Osteoblast (primary cell): ENCODE measurements at regions not wholly inside any gene's neighbourhood (a gene's known extent, or its start where the extent isn't known, plus 50 kb on each side); places are given as distances from the start of the nearest gene placed in this dataset.

Experiments
- DNase-seq: peaks from one replicate; pipeline ENCODE4 v3.0.0; 2011; ENCODE audit warnings: low spot score, mixed read lengths; ENCODE audit not compliant: insufficient read length; ENCODE audit errors: missing footprints
- H2AFZ ChIP-seq: 2 replicates; pipeline ENCODE4 v1.6.0; 2011; ENCODE audit warnings: mild to moderate bottlenecking, low read length
- H3K27ac ChIP-seq: 2 replicates; pipeline ENCODE4 v1.5.1; 2011; ENCODE audit warnings: mild to moderate bottlenecking, low read depth, low read length, moderate library complexity
- H3K27me3 ChIP-seq: 2 replicates; pipeline ENCODE4 v1.6.0; 2012; ENCODE audit warnings: mild to moderate bottlenecking, control low read depth, inconsistent platforms, low read length, moderate library complexity; ENCODE audit not compliant: insufficient read depth
- H3K36me3 ChIP-seq: 2 replicates; pipeline ENCODE4 v1.5.1; 2011; ENCODE audit warnings: mild to moderate bottlenecking, low read length, control low read depth, moderate library complexity; ENCODE audit not compliant: insufficient read depth
- H3K4me1 ChIP-seq: 2 replicates; pipeline ENCODE4 v1.5.1; 2011; ENCODE audit warnings: mild to moderate bottlenecking, low read length, control low read depth, moderate library complexity; ENCODE audit not compliant: insufficient read depth
- H3K4me2 ChIP-seq: 2 replicates; pipeline ENCODE4 v1.6.0; 2011; ENCODE audit warnings: mild to moderate bottlenecking, low read length; ENCODE audit not compliant: insufficient read depth
- H3K4me3 ChIP-seq: fragments of 200-600 bp; sonication (generic); 3 replicates; pipeline ENCODE4 v1.5.1; 2012; ENCODE audit warnings: mild to moderate bottlenecking, low read length, inconsistent platforms; ENCODE audit not compliant: insufficient read depth
- H3K79me2 ChIP-seq: 2 replicates; pipeline ENCODE4 v1.6.0; 2012; ENCODE audit warnings: mild to moderate bottlenecking, low read length, control low read depth, inconsistent platforms; ENCODE audit not compliant: insufficient read depth
- H3K9me3 ChIP-seq: 2 replicates; pipeline ENCODE4 v1.5.1; 2011; ENCODE audit warnings: low read depth, low read length, control low read depth
- H4K20me1 ChIP-seq: 2 replicates; pipeline ENCODE4 v1.6.0; 2012; ENCODE audit warnings: mild to moderate bottlenecking, low read length, control low read depth; ENCODE audit not compliant: insufficient read depth
- CTCF ChIP-seq: IDR thresholded peaks from 2 replicates; pipeline ENCODE4 v1.5.1; 2011; ENCODE audit warnings: mild to moderate bottlenecking, low read depth, low read length, moderate library complexity; ENCODE audit errors: extremely low read depth

GRCh38 chr15:36208868-36209582, 370.4 kb upstream of the CDIN1 start:
- no peak for DNase-seq
- H3K79me2 ChIP-seq: no peaks in the 10 kb centered on the region
- H3K27ac ChIP-seq: no peak overlapping the region
- H2AFZ ChIP-seq: no peak overlapping the region
- H3K4me2 ChIP-seq: no peak overlapping the region
- no peak overlapping the region for H3K4me3 ChIP-seq
- H3K4me1 ChIP-seq: no peaks in the 10 kb centered on the region
- no peaks in the 10 kb centered on the region for H3K27me3 ChIP-seq
- no peaks in the 10 kb centered on the region for H4K20me1 ChIP-seq
- H3K36me3 ChIP-seq: no peaks in the 10 kb centered on the region
- peak; percentile 38 for TF ChIP-seq CTCF
- no peaks in the 10 kb centered on the region for H3K9me3 ChIP-seq

- H3K79me2 ChIP-seq: no peaks in the 10 kb centered on the region
- H2AFZ ChIP-seq: peak overlapping the region; percentile 25
- no peak for TF ChIP-seq CTCF
- H3K4me3 ChIP-seq: no peak overlapping the region
- H3K27me3 ChIP-seq: no peaks in the 10 kb centered on the region
- no peak overlapping the region for H3K4me2 ChIP-seq
- DNase-seq: no peak
- H3K9me3 ChIP-seq: no peaks in the 10 kb centered on the region
- H4K20me1 ChIP-seq: no peaks in the 10 kb centered on the region
- H3K36me3 ChIP-seq: no peaks in the 10 kb centered on the region
- no peak overlapping the region for H3K27ac ChIP-seq
- no peaks in the 10 kb centered on the region for H3K4me1 ChIP-seq
These were observed 369.0 kb upstream of the CDIN1 start for GRCh38 chr15:36210426-36210825.

GRCh38 chr15:36218322-36218721, 361.1 kb upstream of the CDIN1 start:
- Histone ChIP-seq H3K27ac (no peak overlapping the region), H2AFZ (peak overlapping the region; percentile 18), H3K4me3 (no peak overlapping the region)

More at GRCh38 chr15:36218322-36218721, 361.1 kb upstream of the CDIN1 start:
- no peaks in the 10 kb centered on the region for H3K79me2 ChIP-seq
- H4K20me1 ChIP-seq: no peaks in the 10 kb centered on the region
- H3K27me3 ChIP-seq: no peaks in the 10 kb centered on the region
- H3K4me1 ChIP-seq: no peaks in the 10 kb centered on the region
- no peak for DNase-seq
- no peaks in the 10 kb centered on the region for H3K9me3 ChIP-seq
- TF ChIP-seq CTCF: no peak
- H3K36me3 ChIP-seq: no peaks in the 10 kb centered on the region
- H3K4me2 ChIP-seq: no peak overlapping the region
